ENCODE measurements at regions not wholly inside any gene's neighbourhood (a gene's known extent, or its start where the extent isn't known, plus 50 kb on each side); places are given as distances from the start of the nearest gene placed in this dataset.
"Not testable (repeated sequence)": the region's sequence is repeated elsewhere in the genome, so short reads cannot be mapped to it uniquely, and the experiment has no call there.

DNA sequence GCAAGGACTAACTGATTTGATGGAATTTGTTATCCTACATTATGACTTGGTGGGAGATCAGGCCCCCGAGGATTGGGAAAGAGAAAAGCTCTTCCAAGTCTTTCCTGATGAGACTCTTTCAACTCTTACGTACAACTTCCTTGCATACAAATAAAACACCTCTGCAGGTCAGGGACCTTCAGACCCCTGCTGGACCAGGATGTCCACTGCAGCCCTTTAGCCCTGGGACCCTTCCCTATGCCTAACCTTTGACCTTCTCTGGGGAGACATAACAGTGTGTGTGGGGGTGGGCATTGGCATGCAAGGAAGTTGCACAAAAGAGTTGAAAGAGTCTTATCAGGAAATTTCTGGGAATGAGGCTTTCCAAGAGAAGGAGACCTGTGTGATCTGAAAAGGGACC lies 859.4 kb downstream of the TYW1 start:
- no peak for DNase-seq

DNA sequence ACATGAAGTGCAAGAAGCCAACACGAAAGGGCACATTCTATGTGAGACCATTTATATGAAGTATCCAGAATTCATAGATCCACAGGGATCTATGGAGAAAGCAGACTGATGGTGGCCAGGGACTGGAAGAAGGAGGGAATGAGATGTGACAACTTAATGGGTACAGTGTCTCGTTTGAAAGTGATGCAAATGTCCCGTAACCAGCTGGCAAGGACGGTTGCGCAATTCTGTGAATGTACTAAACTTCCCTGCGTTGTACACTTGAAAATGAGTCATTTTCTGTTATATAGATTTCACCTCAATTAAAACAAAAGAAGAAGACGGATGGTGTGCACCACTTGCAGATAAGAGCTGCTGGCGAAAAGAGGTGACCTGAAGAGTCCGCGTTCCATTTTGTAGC lies 861.1 kb downstream of the TYW1 start:
- no peak for DNase-seq

DNA sequence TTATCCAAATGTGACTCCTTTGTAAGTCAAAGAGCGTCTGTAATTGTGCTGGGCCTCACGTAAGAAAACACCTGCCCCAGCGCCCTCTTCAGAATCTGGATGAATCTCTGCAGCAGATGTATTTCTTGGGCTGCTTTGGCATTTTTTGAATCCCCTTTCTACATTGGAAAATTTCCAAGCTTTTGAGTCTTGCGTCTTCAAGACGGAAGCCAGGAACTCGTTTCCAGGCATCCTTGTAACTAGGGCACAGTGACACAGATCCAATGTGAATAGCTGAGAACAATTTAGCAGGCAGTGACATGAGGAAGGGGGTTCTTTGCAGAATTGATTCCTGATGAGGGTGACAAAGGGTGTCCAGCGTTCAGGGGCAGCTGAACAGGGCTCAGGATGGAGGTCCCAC lies 862.3 kb downstream of the TYW1 start:
- DNase-seq, result no peak

- DNase-seq, result no peak
Measured at GRCh38 chr7:67863911-67864310, 867.3 kb downstream of the TYW1 start.

DNA sequence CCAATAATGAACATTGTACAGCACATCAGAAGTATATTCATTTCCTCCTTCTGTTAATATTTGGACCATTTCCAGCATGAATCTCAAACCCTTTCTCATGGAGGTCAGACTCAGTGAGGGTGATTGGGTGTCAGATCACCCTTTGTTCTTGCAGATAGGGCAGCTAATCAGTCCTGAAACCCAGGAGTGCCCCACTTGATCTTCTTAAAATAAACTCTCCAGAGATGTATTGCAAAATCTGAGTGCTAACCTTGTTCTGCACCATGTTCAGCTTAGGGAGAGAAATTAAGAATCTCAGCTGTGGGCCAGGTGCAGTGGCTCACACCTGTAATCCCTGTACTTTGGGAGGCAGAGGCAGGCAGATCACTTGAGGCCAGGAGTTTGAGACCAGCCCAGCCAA lies 869.4 kb downstream of the TYW1 start:
- no peak for DNase-seq

DNA sequence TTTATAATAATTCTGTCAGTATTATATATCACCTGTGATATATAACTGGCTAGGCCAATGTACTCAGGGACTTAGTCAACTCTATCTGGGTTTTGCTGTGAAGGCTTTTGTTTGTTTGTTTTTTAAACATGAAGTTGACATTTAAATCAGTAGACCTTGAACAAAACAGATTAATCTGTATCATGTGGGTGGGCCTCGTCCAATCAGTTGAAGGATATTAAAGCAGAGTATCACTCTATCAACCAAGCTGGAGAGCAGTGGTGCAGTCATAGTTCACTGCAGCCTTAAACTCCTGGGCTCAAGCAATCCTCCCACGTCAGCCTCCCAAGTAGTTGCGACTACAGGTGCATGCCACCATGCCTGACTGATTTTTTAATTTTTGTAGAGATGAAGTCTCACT lies 870.2 kb downstream of the TYW1 start:
- DNase-seq, result no peak

GRCh38 chr7:67870396-67870795 lies 873.8 kb downstream of the TYW1 start:
- DNase-seq, result no peak

GRCh38 chr7:67875558-67875957 lies 878.9 kb downstream of the TYW1 start:
- no peak for DNase-seq

GRCh38 chr7:67878808-67879207 lies 882.2 kb downstream of the TYW1 start:
- no peak for DNase-seq

- DNase-seq, result no peak
Measured at GRCh38 chr7:67882843-67883242, 886.2 kb downstream of the TYW1 start.

- no peak for DNase-seq
Measured at GRCh38 chr7:67890316-67890715, 893.7 kb downstream of the TYW1 start.

- no peak for DNase-seq
Measured at GRCh38 chr7:67894746-67895145, 898.1 kb downstream of the TYW1 start.

DNA sequence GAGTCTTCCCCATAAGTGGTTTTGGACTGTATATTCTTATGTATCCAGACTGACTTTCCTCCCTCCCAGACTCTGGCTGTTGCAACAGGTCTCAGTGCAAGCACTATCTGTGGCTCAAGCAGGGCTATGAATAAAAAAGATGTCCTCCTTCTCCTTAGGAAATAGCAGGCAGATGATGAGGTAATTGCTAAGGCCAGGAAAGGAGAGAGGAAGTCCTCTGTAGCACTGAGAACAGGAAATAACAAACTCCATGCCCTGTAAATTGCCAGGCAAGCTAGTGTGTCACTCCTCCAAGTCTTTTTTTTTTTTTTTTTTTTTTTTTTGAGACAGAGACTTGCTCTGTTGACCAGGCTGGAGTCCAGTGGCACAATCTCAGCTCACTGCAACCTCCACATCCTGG lies 900.1 kb downstream of the TYW1 start:
- no peak for DNase-seq

GRCh38 chr7:67900456-67900855 lies 903.8 kb downstream of the TYW1 start:
- DNase-seq, result no peak

DNA sequence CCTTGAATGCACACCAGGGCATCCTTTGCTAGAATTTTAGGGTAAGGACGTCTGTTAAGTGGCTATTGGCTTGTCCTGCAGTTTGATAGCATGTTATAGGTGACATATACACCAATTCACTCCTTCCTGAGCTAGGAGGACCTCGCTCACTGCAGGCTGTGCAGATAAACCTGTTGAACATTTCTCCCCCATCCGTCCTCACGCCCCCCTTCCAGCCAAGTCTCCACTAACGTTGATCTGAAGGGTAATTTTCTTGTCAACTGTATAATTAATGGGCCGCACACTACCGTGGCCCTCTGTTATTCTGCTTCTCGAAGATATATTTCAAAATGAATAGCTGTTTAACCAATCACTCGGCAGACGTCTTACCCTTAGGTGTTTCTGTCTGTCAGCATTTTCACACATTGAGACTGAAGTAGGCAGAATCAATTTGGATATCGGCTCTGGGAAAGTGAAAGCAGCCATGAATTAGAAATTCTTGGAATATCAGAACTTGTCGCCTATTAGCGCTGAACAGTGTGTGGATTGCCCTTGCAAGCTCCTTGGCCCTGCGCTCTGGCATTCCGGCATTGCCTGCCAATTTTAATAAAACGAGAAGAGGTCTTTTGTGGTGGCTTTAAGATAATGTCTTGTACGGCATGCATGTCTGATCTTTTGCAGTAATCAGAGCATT lies 905.3 kb downstream of the TYW1 start:
- no peak for DNase-seq

DNA sequence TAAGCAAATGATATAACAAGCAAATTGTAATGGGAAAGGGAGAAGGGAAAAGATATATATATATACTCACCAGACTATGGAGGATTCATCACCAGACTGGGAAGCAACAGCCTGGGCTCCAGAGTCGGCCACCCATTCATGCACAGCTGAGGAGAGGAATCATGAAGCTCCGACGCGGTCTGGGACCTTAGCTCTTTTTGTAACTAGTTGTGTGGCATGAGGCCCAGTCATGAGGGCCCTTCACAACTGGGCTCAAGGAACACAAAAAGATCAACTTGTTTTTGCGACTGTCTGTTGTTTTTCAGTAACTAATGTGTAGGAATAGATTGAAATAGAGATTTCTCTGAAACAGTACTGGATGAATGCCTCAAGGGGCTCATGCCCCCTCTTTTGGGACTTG lies 911.2 kb downstream of the TYW1 start:
- DNase-seq, result no peak

GRCh38 chr7:67912437-67912836 lies 915.8 kb downstream of the TYW1 start:
- no peak for DNase-seq

DNA sequence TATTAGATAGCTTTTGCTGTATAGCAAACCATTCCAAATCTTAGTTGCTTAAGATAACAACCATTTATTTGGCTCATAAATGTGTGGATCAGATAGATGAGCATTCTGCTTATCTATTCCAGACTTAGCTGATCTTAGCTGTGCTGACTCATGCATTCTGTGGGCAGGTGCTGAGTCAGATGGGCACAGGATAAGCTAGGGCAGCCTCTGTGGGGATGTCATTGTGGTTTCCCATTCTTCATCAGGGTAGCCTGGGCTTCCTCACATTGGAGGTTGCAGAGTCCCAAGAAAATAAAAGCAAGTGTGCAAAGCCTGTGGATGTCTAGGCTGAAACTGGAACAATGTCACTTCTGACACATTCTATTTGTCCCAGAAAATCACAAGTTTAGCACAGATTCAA lies 917.0 kb downstream of the TYW1 start:
- DNase-seq, result no peak

- DNase-seq, result not testable (repeated sequence)
Measured at GRCh38 chr7:67916111-67916510, 919.5 kb downstream of the TYW1 start.

- no peak for DNase-seq
Measured at GRCh38 chr7:67916571-67917436, 920.2 kb downstream of the TYW1 start.

GRCh38 chr7:67917437-67917755 lies 920.8 kb downstream of the TYW1 start:
- DNase-seq, result no peak

DNA sequence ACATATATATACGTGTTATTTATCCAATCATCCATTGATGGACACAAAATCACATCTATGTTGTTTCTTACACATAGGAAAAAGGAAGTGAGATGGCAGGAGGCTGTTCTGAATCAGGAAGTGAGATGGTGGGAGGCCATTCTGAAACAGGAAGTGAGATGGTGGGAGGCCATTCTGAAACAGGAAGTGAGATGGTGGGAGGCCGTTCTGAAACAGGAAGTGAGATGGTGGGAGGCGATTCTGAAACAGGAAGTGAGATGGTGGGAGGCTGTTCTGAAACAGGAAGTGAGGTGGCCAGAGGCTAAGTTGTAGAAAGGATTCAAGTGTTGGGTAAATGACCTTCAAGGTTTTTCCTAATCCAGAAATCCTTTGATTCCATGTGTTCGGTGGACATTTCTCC lies 921.5 kb downstream of the TYW1 start:
- DNase-seq, result no peak

DNA sequence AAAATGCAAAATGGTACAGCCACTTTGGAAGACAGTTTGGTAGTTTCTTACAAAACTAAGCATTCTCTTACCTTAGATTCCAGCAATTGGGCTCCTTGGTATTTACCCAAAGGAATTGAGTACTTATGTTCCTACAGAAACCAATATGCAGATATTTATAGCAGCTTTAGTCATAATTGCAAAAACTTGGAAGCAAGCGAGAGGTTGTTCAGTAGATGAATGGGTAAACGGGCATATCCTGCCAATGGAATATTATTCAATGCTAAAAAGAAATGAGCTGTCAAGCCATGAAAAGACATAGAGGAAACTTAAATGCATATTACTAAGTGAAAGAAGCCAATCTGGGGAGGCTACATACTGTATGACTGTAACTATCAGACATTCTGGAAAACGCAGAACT lies 926.7 kb downstream of the TYW1 start:
- DNase-seq, result no peak

DNA sequence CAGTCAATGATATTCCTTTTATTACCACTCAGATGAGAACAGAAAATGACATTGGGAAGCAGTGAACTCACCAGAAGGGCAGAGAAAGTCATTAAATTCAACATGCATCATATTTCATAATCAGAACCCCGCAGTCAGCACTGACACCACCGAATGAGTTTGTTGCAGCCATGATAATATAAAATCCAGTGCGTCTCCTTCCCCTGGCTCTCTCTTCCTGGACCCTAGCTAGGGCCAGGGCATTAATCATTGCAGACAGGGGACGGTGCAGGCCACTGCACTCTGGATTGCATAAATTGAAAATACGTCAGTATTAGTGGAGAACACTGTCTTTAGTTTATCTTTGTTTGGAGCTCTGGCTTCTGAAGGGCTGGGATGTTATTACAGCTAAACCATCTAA lies 931.5 kb downstream of the TYW1 start:
- DNase-seq, result no peak

DNA sequence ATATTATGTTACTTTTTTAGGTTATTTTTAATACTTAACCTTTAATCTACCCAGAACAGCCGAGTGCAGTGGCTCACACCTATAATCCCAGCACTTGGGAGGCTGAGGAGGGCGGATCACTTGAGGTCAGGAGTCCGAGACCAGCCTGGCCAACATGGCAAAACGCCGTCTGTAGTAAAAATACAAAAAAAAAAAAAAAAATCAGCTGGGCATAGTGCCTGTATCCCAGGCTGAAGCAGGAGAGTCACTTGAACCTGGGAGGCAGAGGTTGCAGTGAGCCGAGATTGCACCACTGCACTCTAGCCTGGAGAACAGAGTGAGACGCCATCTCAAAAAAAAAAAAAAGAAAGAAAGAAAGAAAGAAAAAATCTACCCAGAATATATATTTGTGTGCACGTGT lies 939.8 kb downstream of the TYW1 start:
- DNase-seq, result not testable (repeated sequence)

Measured in effector CD4-positive, alpha-beta T cell (primary cell).